T-helper 17 cell (primary cell): ENCODE measurements at regions not wholly inside any gene's neighbourhood (a gene's known extent, or its start where the extent isn't known, plus 50 kb on each side); places are given as distances from the start of the nearest gene placed in this dataset.

ENCODE experiments used
- ATAC-seq: fragments of 150-1000 bp; cut with Tn5 transposase; 2 replicates; pipeline ENCODE4 v1.10.0; 2021; ENCODE audit warnings: mild to moderate bottlenecking, moderate library complexity
- DNase-seq, 3 donors: peaks; one replicate each; pipeline versions ENCODE4 v3.0.0 to v3.0.0-alpha.2; 2020 to 2021
- H3K9me3 ChIP-seq: one replicate; pipeline ENCODE4 v1.7.0; 2013; ENCODE audit warnings: low read length, mild to moderate bottlenecking; ENCODE audit not compliant: control insufficient read depth, poor library complexity, severe bottlenecking
- H3K27ac Mint-ChIP-seq: one replicate; pipeline ENCODE4 v1.8.0; 2022; ENCODE audit warnings: mild to moderate bottlenecking, moderate library complexity, mixed read lengths
- H3K27me3 Mint-ChIP-seq: one replicate; pipeline ENCODE4 v1.8.0; 2022; ENCODE audit warnings: mixed read lengths
- H3K36me3 Mint-ChIP-seq: one replicate; pipeline ENCODE4 v1.8.0; 2022; ENCODE audit warnings: low read depth, mixed read lengths
- H3K4me1 Mint-ChIP-seq: one replicate; pipeline ENCODE4 v1.8.0; 2022; ENCODE audit warnings: mild to moderate bottlenecking, mixed read lengths
- H3K4me3 Mint-ChIP-seq: one replicate; pipeline ENCODE4 v1.8.0; 2022; ENCODE audit warnings: mild to moderate bottlenecking, moderate library complexity, mixed read lengths

DNA sequence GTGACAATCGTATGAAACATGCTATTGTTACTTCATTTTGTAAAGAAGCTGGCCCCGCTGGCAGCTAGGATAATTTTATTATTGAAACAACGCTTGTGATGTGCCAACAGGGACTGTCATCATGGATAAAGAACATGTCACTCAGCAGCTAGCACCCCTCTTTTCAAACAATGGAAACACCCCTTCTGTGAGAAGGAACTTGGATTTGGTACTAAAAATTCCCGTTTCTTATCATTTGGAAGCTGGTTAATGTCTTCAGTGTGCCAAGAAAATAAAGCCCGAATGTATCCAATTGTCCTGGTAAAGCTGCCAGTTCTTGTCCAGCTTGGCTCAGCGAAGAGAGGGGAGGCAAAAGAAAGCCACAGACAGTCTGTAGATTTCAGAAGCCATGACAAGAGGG, 186.6 kb downstream of the PHLDA1 start:
- no peak for ATAC-seq
- H3K4me3 Mint-ChIP-seq = no peak overlapping the region
- no peak overlapping the region for H3K27ac Mint-ChIP-seq
- H3K27me3 Mint-ChIP-seq = no peaks in the 10 kb centered on the region
- H3K4me1 Mint-ChIP-seq = no peaks in the 10 kb centered on the region
- peaks cover 2% of the 10 kb centered on the region for H3K36me3 Mint-ChIP-seq
- DNase-seq = no peak
- H3K9me3 ChIP-seq = no peaks in the 10 kb centered on the region

DNA sequence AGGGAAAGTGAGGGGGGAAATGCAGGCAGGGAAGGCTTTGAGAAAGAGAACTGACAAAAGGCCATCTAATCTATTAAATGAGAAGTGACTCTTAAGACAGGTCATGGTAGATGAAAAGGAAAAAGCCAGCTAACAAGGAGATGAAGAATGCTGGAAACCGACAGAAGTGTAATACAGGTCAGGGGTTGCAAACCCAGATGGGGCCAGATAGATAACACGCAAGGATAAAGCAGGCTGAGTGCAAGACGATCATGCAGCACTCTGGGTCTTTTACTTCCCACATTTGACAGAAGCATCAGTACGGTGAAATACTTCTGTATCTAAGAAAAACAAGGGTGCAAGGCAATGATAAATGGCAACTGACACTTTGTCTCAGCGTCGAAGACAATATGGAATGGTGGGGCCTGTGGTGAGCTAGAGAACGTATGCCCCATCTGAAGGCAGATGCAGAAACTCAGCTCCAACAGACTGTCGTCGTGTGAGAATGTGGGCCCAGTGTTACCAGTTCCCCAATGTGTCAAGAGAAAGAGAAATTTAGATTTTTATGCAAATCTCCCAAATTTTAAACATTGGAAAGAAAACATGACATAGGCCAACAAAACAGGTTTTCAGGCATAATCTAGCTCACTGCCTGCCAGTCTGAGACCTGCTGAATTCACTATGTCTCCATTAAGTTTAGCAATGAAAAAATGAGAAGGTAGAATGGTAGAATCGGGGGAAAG, 187.4 kb downstream of the PHLDA1 start:
- no peak overlapping the region for H3K4me3 Mint-ChIP-seq

DNA sequence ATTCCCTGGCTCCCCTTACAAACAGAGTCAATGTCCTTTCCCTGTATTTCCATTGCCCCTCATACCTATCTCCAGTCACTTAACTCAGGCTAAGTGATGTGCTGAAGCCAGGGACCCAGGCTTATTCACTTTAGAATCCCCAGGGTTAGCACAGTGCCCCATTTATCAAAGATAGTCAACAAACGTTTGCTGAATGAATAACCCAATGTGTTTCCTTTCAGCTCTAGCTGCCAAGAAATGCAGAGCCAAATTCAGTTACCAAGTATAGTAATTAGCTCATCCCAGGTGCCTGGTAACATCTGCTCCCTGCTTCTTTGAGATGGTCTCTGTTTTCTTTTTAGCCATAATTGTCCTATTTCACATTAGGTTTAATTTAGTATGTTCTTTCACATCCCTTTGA, 189.5 kb downstream of the PHLDA1 start:
- H3K9me3 ChIP-seq = no peaks in the 10 kb centered on the region
- no peak overlapping the region for H3K4me3 Mint-ChIP-seq
- H3K4me1 Mint-ChIP-seq = no peaks in the 10 kb centered on the region
- DNase-seq = no peak
- no peak for ATAC-seq
- H3K36me3 Mint-ChIP-seq = peaks cover 2% of the 10 kb centered on the region
- no peak overlapping the region for H3K27ac Mint-ChIP-seq
- no peaks in the 10 kb centered on the region for H3K27me3 Mint-ChIP-seq

More for the DNA sequence above, 187.4 kb downstream of the PHLDA1 start:
- DNase-seq (no peak), ATAC-seq (no peak)
- Mint-ChIP-seq H3K27ac (no peak overlapping the region), H3K36me3 (peaks cover 2% of the 10 kb centered on the region), H3K4me1 (no peaks in the 10 kb centered on the region), H3K27me3 (no peaks in the 10 kb centered on the region)
- no peaks in the 10 kb centered on the region for H3K9me3 ChIP-seq

DNA sequence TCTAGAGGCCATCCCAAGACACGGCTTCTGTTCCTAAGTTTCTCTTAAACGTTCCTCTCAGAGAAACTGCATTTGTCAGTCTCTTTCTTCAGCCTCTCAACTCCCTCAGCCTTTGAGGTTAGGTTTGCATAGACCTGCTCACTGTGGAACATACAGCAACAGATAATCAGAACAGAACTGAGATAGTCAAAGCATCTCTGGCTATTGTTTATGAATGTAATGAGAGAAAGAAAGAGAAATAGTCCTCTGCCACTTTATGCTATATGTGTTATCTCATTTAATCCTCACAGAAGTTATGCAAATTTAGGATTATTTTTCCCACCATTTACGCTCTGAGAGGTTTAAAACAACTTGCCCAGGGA, 190.6 kb downstream of the PHLDA1 start:
- H3K36me3 Mint-ChIP-seq = peaks cover 2% of the 10 kb centered on the region
- DNase-seq (no peak), ATAC-seq (no peak)
- no peak overlapping the region for H3K27ac Mint-ChIP-seq
- no peaks in the 10 kb centered on the region for H3K9me3 ChIP-seq
- H3K4me3 Mint-ChIP-seq = no peak overlapping the region
- peaks cover 3% of the 10 kb centered on the region for H3K27me3 Mint-ChIP-seq
- H3K4me1 Mint-ChIP-seq = no peaks in the 10 kb centered on the region

DNA sequence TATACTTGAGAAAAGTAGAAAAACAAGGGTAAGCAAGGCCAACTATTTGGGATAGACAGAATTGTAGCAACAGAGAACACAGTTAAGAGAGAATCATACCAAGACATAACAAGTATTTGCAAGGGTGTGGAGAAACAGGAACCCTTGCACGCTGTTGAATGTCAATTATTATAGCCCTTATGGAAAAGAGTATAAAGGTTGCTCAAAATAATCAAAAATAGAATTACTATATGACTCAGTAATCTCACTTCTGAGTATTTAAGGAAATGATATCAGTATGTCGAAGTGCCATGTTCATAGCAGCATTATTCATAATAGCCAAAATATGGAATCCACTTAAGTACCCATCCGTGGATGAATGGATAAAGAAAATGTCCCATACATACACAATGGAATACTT, 193.3 kb downstream of the PHLDA1 start:
- no peak for ATAC-seq

DNA sequence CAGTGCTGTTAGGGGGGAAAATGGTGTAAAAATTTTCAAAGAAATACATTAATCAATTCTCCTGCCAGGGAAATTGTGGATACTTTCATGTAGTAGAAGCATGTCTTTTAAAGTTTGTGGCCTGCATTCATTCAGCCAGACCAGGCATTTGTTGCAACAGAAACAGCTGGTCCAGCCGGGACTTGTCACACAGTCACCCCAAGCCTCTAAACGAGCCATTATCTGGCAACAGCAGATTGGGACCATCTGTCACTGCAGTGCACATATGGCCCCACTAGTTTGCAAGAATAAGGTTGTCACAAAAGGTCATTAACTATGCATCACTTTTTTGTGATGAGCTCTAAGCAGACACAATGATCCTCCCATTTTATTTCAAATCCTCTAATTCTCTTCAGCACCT, 193.9 kb downstream of the PHLDA1 start:
- ATAC-seq (no peak), DNase-seq (no peak)
- peaks cover 13% of the 10 kb centered on the region for H3K27me3 Mint-ChIP-seq
- peaks cover 2% of the 10 kb centered on the region for H3K36me3 Mint-ChIP-seq
- H3K27ac Mint-ChIP-seq = no peak overlapping the region
- H3K4me3 Mint-ChIP-seq = no peak overlapping the region
- no peaks in the 10 kb centered on the region for H3K4me1 Mint-ChIP-seq
- H3K9me3 ChIP-seq = no peaks in the 10 kb centered on the region

More for the DNA sequence above, 193.3 kb downstream of the PHLDA1 start:
- peaks cover 2% of the 10 kb centered on the region for H3K36me3 Mint-ChIP-seq
- H3K27me3 Mint-ChIP-seq = peaks cover 8% of the 10 kb centered on the region
- H3K9me3 ChIP-seq = no peaks in the 10 kb centered on the region
- no peaks in the 10 kb centered on the region for H3K4me1 Mint-ChIP-seq
- no peak for DNase-seq
- H3K27ac Mint-ChIP-seq = no peak overlapping the region
- no peak overlapping the region for H3K4me3 Mint-ChIP-seq

DNA sequence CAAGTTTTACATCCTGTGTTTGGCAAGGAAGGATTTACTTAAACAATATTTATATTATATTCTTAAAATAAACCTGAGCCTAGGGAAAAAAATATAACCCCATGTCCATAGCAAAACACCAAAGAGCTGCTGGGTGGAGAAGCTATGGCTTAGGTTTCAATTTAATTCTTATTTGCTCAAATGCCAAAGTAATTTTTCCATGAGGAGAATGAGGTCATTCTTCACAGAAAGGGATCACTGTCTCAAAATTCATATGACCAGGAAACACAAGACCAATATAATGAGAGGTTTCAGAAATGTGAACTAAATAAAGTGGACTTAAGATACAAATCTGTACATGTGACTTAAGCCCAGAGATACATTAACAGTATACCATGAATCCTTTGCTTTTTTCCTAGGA, 195.0 kb downstream of the PHLDA1 start:
- Mint-ChIP-seq H3K27me3 (peaks cover 13% of the 10 kb centered on the region), H3K4me3 (no peak overlapping the region), H3K36me3 (peaks cover 2% of the 10 kb centered on the region), H3K4me1 (peaks cover 2% of the 10 kb centered on the region), H3K27ac (no peak overlapping the region)
- no peaks in the 10 kb centered on the region for H3K9me3 ChIP-seq
- no peak for ATAC-seq
- no peak for DNase-seq

DNA sequence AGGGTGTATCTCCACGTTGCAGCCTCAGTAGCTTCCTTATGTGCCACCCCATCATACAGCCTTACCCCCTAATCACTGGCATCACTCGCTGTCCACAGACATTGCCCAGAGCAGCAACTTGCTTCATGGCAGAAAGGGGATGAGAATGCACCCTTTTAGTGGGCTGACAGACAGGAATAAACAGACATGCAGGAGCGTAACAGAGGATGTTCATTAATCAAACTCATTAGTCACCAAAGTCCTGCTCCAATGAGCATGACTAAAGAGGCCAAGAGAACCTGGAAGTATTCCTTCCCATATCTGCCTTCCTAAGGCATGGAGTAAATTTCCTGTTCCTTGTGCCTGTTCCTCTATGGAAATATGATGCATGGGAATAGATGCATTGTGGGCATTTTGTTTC, 197.0 kb downstream of the PHLDA1 start:
- no peak overlapping the region for H3K4me3 Mint-ChIP-seq
- H3K4me1 Mint-ChIP-seq = peaks cover 2% of the 10 kb centered on the region
- peaks cover 18% of the 10 kb centered on the region for H3K27me3 Mint-ChIP-seq
- no peaks in the 10 kb centered on the region for H3K36me3 Mint-ChIP-seq
- no peak overlapping the region for H3K27ac Mint-ChIP-seq
- no peaks in the 10 kb centered on the region for H3K9me3 ChIP-seq
- no peak for DNase-seq
- ATAC-seq = no peak

DNA sequence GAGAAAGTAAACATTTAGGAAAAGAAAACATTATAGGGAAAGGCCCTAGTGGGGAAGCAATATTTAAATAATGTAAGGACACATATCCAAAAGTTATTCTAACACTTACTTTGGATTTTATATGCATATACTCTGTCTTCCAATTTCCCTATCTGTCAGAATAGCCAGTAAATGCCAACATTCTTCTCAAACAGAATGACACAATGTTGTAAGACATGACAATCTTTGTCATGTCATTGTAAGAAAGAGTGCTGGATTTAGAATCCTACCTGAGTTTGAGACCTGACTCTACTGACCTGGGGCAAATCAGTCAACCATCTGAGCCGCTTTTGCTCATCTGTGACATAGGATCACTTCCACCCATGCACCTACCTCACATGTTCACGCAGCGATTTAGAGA, 198.3 kb downstream of the PHLDA1 start:
- Mint-ChIP-seq H3K4me1 (peaks cover 2% of the 10 kb centered on the region), H3K36me3 (no peaks in the 10 kb centered on the region), H3K27me3 (peaks cover 18% of the 10 kb centered on the region), H3K4me3 (no peak overlapping the region), H3K27ac (no peak overlapping the region)
- ATAC-seq (no peak), DNase-seq (no peak)
- no peaks in the 10 kb centered on the region for H3K9me3 ChIP-seq

DNA sequence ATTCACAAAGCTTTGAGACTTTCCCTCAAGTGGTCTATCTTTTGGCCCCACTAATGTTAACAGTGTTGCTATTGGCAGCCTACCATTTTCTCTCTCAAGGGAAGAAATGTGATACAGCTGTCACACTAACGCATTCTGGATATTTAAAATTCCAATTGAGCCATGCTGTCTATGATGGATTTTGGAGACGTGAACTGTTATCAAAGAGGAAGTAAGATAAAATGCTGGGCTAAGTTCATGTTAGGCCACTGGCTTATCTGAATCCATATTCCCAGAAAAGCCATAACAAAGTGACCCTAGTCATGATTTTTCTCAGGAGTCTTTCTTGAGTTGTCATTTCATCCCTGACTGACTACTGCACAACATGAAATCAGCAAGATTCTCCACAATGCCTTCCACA, 200.2 kb downstream of the PHLDA1 start:
- Mint-ChIP-seq H3K27ac (no peak overlapping the region), H3K27me3 (peaks cover 18% of the 10 kb centered on the region), H3K4me3 (no peak overlapping the region), H3K36me3 (no peaks in the 10 kb centered on the region), H3K4me1 (peaks cover 2% of the 10 kb centered on the region)
- no peak for DNase-seq
- H3K9me3 ChIP-seq = no peaks in the 10 kb centered on the region
- no peak for ATAC-seq

DNA sequence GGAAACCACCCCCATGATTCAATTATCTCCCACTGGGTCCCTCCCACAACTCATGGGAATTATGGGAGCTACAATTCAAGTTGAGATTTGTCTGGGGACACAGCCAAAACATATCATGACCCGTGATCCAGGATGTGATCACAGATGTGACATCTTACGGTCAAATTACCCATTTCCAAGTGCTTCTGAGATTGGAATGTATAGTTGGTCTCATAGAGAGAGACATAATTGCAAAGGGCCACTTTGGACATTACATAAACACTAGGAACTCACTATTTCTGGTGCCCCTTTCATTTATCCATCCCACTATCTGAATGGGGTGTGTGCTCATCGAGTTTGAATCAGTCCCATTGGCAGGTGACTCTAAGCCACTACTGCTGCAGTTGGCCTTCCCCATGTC, 204.5 kb downstream of the PHLDA1 start:
- Mint-ChIP-seq H3K36me3 (peaks cover 2% of the 10 kb centered on the region), H3K27me3 (peaks cover 5% of the 10 kb centered on the region), H3K4me3 (no peak overlapping the region), H3K4me1 (peaks cover 2% of the 10 kb centered on the region), H3K27ac (no peak overlapping the region)
- H3K9me3 ChIP-seq = no peaks in the 10 kb centered on the region
- no peak for ATAC-seq
- no peak for DNase-seq

DNA sequence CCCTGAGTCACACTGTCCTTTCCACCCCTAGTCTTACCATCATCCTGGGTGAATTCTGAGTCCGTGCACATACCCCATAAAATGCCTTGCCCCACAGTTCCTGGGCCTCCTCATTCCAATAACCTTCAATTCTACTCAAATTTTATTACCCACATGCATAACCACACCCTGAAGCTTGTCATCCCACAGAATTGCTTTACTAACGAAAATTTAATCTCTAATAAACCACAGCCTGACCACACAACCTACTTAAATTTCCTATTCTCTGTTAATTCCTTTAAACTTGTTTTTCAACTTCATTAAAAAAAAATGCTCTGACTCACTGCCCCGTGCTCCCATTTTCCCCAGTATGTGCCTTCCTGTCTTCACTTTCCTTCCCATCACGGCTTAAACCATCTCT, 205.9 kb downstream of the PHLDA1 start:
- H3K27ac Mint-ChIP-seq = no peak overlapping the region
- ATAC-seq (no peak), DNase-seq (no peak)
- peaks cover 2% of the 10 kb centered on the region for H3K36me3 Mint-ChIP-seq
- H3K4me3 Mint-ChIP-seq = no peak overlapping the region
- no peaks in the 10 kb centered on the region for H3K4me1 Mint-ChIP-seq
- H3K9me3 ChIP-seq = no peaks in the 10 kb centered on the region
- peaks cover 5% of the 10 kb centered on the region for H3K27me3 Mint-ChIP-seq

DNA sequence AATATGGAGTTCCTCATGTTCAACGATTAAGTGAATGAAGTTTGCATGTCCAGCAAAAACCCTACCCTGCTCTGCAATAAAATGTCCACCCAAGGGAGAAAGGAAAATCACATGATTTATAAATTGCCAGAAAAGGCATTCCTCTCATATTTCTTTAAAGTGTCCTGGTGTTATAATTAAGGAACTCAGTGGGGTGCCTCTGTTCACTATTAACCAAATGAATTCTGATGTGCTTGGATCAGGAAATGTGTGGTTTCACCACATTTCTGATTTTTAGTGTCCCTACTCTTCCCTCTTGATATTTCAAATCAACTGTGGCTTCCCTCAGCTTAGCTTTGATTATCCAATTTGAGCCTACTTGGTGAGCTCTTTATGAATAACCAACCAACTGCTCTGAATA, 208.1 kb downstream of the PHLDA1 start:
- Mint-ChIP-seq H3K4me1 (no peaks in the 10 kb centered on the region), H3K27me3 (no peaks in the 10 kb centered on the region), H3K27ac (no peak overlapping the region), H3K36me3 (peaks cover 2% of the 10 kb centered on the region), H3K4me3 (no peak overlapping the region)
- ATAC-seq = no peak
- no peaks in the 10 kb centered on the region for H3K9me3 ChIP-seq
- no peak for DNase-seq

DNA sequence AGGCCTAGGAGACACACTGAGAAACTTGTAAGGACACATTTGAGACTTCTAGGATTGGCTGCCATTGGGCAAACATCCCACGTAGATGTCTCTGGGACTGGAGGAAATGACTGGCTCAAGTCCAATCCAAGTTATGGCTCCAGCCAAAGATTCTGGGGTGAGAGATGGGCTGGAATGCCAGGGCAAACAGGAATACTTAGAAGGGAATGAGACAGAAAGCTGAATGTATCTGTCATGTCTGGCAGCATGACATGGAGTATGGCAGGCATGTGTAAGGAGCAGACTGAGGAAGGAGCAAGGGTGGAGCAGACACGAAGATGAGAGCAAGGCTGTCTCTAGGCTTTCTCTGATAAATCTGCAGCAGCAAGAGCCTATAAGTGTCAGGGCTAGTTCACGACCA, 209.2 kb downstream of the PHLDA1 start:
- no peak for ATAC-seq
- H3K36me3 Mint-ChIP-seq = peaks cover 2% of the 10 kb centered on the region

More for the DNA sequence above, 209.2 kb downstream of the PHLDA1 start:
- no peak overlapping the region for H3K27ac Mint-ChIP-seq
- H3K9me3 ChIP-seq = no peaks in the 10 kb centered on the region
- no peaks in the 10 kb centered on the region for H3K27me3 Mint-ChIP-seq
- H3K4me3 Mint-ChIP-seq = no peak overlapping the region
- no peaks in the 10 kb centered on the region for H3K4me1 Mint-ChIP-seq
- no peak for DNase-seq
